Lung (tissue), 11 donors: ENCODE measurements at regions not wholly inside any gene's neighbourhood (a gene's known extent, or its start where the extent isn't known, plus 50 kb on each side); places are given as distances from the start of the nearest gene placed in this dataset.

Experiments
- ATAC-seq: fragments of 200-7000 bp; cut with Tn5 transposase; one replicate; pipeline ENCODE4 v1.9.1; 2020; ENCODE audit warnings: moderate number of reproducible peaks; ENCODE audit not compliant: insufficient read depth, low FRiP score
- DNase-seq, 3 donors: peaks; one replicate each; pipeline ENCODE4 v3.0.0-alpha.2; 2013 to 2017
- H3K27ac ChIP-seq, 2 donors: one replicate each; pipeline ENCODE4 v1.5.1; 2013; ENCODE audit warnings: mild to moderate bottlenecking in 2 of 2, moderate library complexity in 2 of 2, control low read depth in 1 of 2, inconsistent platforms in 1 of 2, low read depth in 1 of 2, low read length in 1 of 2
- H3K27me3 ChIP-seq, 3 donors: one replicate each; pipeline ENCODE4 v1.5.1; 2013; ENCODE audit warnings: low read length in 2 of 3; ENCODE audit not compliant: control insufficient read depth in 3 of 3, insufficient read depth in 3 of 3
- H3K36me3 ChIP-seq, 4 donors: one replicate each; pipeline ENCODE4 v1.5.1; 2013; ENCODE audit warnings: low read length in 4 of 4, mild to moderate bottlenecking in 1 of 4, moderate library complexity in 1 of 4; ENCODE audit not compliant: control insufficient read depth in 4 of 4, insufficient read depth in 4 of 4
- H3K4me1 ChIP-seq, 5 donors: one replicate each; pipeline ENCODE4 v1.5.1; 2013; ENCODE audit warnings: low read length in 5 of 5, mild to moderate bottlenecking in 2 of 5, moderate library complexity in 1 of 5; ENCODE audit not compliant: control insufficient read depth in 5 of 5, insufficient read depth in 5 of 5
- H3K4me3 ChIP-seq: one replicate; pipeline ENCODE4 v1.5.1; 2013; ENCODE audit warnings: mild to moderate bottlenecking, control low read depth, moderate library complexity
- H3K9ac ChIP-seq, 2 donors: one replicate each; pipeline ENCODE4 v1.5.1; 2013; ENCODE audit warnings: low read length in 2 of 2, control low read depth in 1 of 2; ENCODE audit not compliant: insufficient read depth in 1 of 2
- H3K9me3 ChIP-seq, 4 donors: one replicate each; pipeline ENCODE4 v1.5.1; 2013; ENCODE audit warnings: low read length in 3 of 4, mild to moderate bottlenecking in 1 of 4, moderate library complexity in 1 of 4; ENCODE audit not compliant: control insufficient read depth in 4 of 4, insufficient read depth in 3 of 4
- WGBS, 2 donors: extraction: QIAGEN DNeasy Blood & Tissue Kit; methylation state at CpG; one replicate each; pipeline ENCODE4 v1.1.7; 2013; 5-methylcytosine and 5-hydroxymethylcytosine counted together
- TF ChIP-seq, protein P1 (sequence below): IDR thresholded peaks from 2 replicates; pipeline ENCODE4 v1.5.1; 2012; ENCODE audit warnings: mild to moderate bottlenecking; ENCODE audit errors: control extremely low read depth, extremely low read depth
- donor health status: control.
- donor health status: control.
- donor health status: Bipolar disorder and iron deficiency.
- donor health status: healthy.
- donor health status: DM: yes; HTN: yes; CAD: no.

DNA sequence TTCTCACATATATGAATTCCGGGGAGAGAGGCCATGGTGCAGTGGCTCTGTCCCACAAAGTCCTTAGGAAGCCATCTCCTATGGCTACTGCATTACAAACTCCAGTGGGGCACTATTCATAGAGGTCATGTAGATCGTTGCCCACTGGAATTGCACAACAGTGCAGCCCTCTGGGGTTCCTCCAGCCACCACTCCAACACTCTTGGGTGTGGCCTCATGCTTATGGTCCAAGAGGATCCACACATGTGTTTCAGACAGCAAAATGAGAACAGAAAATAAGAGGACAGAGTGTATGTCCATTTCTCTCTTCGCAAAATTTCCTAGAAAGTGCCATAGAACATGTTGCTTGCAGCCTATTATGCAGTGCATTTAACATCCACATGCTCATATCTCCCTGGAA, 444.2 kb upstream of the FAM241A start:
- no peaks in the 10 kb centered on the region for H3K36me3 ChIP-seq
- H3K4me1 ChIP-seq, result no peaks in the 10 kb centered on the region
- ATAC-seq, result no peak
- H3K4me3 ChIP-seq, result no peak overlapping the region
- H3K27me3 ChIP-seq, result no peaks in the 10 kb centered on the region
- WGBS, 2 donors, result 85 to 87% methylated on average over 3 of the region's 3 CpGs
- no peak for DNase-seq
- TF ChIP-seq, protein P1, sequence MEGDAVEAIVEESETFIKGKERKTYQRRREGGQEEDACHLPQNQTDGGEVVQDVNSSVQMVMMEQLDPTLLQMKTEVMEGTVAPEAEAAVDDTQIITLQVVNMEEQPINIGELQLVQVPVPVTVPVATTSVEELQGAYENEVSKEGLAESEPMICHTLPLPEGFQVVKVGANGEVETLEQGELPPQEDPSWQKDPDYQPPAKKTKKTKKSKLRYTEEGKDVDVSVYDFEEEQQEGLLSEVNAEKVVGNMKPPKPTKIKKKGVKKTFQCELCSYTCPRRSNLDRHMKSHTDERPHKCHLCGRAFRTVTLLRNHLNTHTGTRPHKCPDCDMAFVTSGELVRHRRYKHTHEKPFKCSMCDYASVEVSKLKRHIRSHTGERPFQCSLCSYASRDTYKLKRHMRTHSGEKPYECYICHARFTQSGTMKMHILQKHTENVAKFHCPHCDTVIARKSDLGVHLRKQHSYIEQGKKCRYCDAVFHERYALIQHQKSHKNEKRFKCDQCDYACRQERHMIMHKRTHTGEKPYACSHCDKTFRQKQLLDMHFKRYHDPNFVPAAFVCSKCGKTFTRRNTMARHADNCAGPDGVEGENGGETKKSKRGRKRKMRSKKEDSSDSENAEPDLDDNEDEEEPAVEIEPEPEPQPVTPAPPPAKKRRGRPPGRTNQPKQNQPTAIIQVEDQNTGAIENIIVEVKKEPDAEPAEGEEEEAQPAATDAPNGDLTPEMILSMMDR, result no peak
- H3K9ac ChIP-seq, result no peak overlapping the region
- no peaks in the 10 kb centered on the region for H3K9me3 ChIP-seq
- H3K27ac ChIP-seq, result no peak overlapping the region

DNA sequence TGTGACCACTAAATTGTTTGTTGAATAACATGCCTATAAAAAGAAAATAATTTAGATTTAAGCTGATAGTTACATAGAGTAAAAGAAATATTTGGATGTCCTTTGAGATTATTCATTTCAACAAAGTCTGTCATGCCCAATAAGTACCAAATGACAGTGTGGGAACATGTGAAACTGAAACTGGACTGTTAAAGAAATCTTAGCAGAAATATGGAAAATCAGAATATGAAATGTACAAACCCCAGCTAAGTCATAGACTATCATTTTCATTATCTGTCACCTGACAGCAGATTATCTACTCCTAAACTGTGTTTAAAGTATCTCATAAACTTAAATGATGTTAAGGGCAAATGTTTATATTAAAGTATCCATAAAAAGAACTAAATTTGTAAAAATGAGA, 437.8 kb upstream of the FAM241A start:
- ATAC-seq (no peak), DNase-seq (no peak)
- TF ChIP-seq, protein P1, result no peak
- no peak overlapping the region for H3K4me3 ChIP-seq
- no peak overlapping the region for H3K27ac ChIP-seq
- H3K9me3 ChIP-seq, result no peaks in the 10 kb centered on the region
- H3K4me1 ChIP-seq, result no peaks in the 10 kb centered on the region
- H3K27me3 ChIP-seq, result no peaks in the 10 kb centered on the region
- H3K9ac ChIP-seq, result no peak overlapping the region
- no peaks in the 10 kb centered on the region for H3K36me3 ChIP-seq

DNA sequence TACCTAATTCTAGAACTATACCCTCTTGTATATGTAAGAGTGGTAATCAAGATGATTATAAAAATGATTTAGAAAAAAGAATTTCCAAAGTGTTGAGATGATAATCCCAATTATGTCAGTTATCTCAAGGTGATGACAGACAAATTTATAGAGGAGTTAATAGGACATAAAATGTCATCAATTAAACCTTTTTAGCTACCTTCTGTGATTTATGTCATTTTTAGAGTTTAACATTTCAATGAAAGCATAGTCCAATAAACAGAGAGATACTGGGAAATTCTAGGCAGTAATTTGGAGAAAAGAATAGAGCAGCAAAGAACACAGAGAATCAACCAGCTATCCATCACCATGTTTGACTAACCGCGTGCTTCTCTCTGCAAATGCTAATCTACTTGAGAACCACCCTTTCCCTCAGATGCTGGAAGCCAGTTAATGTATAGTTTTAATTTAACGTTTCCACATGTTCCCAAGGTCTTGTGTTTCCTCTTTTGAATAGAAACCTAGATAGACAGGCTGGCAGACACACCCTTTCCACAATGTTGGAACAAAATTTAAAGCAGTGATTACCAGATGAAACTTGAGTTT, 433.1 kb upstream of the FAM241A start:
- ATAC-seq, result no peak
- TF ChIP-seq, protein P1, result no peak
- H3K9me3 ChIP-seq, result no peaks in the 10 kb centered on the region
- H3K27me3 ChIP-seq, result no peaks in the 10 kb centered on the region
- H3K36me3 ChIP-seq, result no peaks in the 10 kb centered on the region
- H3K9ac ChIP-seq, result no peak overlapping the region
- WGBS, 2 donors, result 46 to 57% methylated on average over 3 of the region's 3 CpGs
- DNase-seq, result no peak
- H3K4me1 ChIP-seq, result no peaks in the 10 kb centered on the region
- H3K4me3 ChIP-seq, result no peak overlapping the region
- no peak overlapping the region for H3K27ac ChIP-seq

DNA sequence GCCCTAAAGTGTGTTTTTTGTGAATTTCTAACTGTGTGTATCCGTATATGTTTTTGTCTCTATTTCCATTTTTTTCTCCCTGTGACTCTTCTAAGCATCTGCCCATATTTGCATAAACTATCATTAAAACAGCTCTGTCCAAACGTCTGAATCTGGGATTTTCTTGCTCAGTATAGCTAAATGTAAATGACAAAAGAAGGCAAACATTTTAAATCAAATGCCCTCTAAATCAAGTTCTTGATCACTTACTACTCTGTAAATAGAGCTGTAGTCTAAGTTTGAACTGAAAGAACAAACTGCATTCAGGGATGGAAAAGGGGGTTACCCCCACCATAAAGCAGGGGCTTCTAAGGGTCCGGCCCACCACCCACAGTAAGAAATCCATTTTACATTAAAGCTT, 432.0 kb upstream of the FAM241A start:
- no peaks in the 10 kb centered on the region for H3K36me3 ChIP-seq
- WGBS, 2 donors, result 71 to 74% methylated on average over 3 of the region's 3 CpGs

More for the DNA sequence above, 432.0 kb upstream of the FAM241A start:
- Histone ChIP-seq H3K27me3 (no peaks in the 10 kb centered on the region), H3K4me1 (no peaks in the 10 kb centered on the region), H3K9me3 (no peaks in the 10 kb centered on the region), H3K9ac (no peak overlapping the region), H3K4me3 (no peak overlapping the region), H3K27ac (no peak overlapping the region)
- TF ChIP-seq, protein P1, result no peak
- no peak for ATAC-seq
- no peak for DNase-seq
